Sciatic nerve (tissue), 2 donors: ENCODE measurements at regions not wholly inside any gene's neighbourhood (a gene's known extent, or its start where the extent isn't known, plus 50 kb on each side); places are given as distances from the start of the nearest gene placed in this dataset.

Experiments used
- ATAC-seq: fragments of 200-7000 bp; cut with Tn5 transposase; one replicate; pipeline ENCODE4 v1.9.1; 2020; ENCODE audit warnings: mild to moderate bottlenecking, moderate library complexity
- DNase-seq: peaks from one replicate; pipeline ENCODE4 v3.0.0-alpha.2; 2020; ENCODE audit warnings: low spot score
- intact Hi-C: fragments of 100-400 bp; cut with DNase I; formaldehyde crosslinking; loops from one replicate; pipeline ENCODE4 v1.14.2; 2022
- donor health status: DM: no; HTN: no; CAD: no.
- donor health status: DM: no; HTN: no; CAD: no.

- DNase-seq (no peak), ATAC-seq (peak; percentile 19)
- intact Hi-C loops, result no loop called here
These were observed 93.8 kb upstream of the MEOX2 start for GRCh38 chr7:15780271-15780670.

- ATAC-seq, result no peak
- intact Hi-C loops, result no loop called here
- no peak for DNase-seq
These were observed 91.7 kb upstream of the MEOX2 start for GRCh38 chr7:15778191-15778590.

DNA sequence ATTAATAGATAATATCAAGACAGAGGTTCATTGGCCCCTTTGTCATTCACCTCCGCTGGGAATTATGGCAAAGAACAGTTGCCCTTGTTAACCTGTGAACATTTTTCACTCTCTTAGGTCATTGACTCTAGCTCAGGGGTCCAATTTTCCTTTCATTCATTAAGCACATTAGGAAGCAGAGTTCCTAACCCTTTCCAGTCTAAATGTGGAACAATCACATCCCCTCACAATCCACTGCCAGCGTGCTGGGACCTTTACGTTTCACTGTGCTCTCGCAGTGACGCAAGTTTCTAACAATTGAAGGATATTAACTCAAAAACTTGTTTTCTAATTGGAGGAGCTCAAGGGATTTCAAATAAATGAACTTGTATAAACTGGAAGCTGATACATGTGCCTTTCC, 79.3 kb upstream of the MEOX2 start:
- ATAC-seq, result no peak
- intact Hi-C loops, result no loop called here
- no peak for DNase-seq

DNA sequence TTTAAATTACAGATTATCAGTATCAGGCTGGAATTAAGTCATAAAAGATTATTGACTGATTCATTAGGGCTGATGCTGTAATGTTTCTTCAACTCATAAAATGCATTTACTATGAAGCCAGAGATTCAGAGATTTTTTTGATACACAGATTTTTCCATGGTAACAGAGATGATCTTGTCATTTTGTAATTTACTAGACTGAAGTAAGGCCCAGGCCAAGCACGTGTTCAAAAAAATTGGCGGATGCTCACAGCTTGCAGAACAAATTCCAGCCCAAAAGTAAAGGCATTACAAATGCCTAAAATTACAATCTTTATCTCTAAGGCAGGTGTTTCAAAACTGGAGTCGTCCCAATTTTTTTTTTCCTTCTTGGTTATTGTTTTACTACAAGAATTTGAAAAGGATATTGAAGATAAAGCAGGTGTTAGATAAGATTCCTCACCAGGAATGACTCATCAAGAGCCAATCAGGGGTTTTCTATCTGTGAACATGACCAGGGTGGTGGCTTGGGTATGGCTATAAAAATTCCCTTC, 78.4 kb upstream of the MEOX2 start:
- intact Hi-C loops, result no loop called here
- ATAC-seq, result peak; percentile 84
- no peak for DNase-seq

DNA sequence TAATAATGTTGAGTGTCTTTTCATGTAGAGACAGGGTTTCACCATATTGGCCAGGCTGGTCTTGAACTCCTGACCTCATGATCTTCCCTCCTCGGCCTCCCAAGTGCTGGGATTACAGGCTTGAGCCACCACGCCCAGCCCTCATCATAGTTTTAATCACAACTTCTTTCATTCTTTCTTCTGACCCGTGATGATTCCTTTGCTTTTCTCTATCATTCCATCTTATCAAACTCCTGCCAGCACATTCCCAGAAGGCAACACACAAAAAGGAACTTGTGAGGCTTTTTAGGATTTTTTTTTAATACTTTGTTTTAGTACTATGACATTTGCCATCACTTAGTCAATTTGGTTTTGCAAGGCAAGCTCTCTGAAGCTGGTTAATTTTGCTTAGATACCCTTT, 77.5 kb upstream of the MEOX2 start:
- no peak for DNase-seq
- intact Hi-C loops, result no loop called here
- ATAC-seq, result peak; percentile 83

GRCh38 chr7:15757041-15758000, 70.8 kb upstream of the MEOX2 start:
- peak; percentile 73 for ATAC-seq
- intact Hi-C loops, result no loop called here
- DNase-seq, result no peak

DNA sequence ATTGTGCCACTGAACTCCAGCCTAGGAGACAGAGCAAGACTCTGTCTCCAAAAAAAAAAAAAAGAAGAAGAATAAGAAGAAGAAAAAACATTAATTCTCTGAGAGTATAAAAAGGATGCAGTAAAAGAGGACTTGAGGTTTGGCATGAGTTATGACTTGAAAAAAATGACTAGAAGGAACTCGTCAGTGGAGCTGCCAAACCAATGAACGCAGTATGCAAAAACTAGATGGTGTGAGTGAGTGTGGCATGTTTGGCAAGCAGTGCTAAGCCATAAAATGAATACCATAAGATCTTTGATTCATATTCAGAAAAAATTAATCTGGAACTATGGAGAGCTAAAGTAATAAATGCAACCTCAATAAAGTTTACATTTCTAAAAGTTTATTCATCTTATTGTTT, 68.6 kb upstream of the MEOX2 start:
- no peak for ATAC-seq
- no peak for DNase-seq
- intact Hi-C loops, result no loop called here

GRCh38 chr7:15753887-15754579, 67.5 kb upstream of the MEOX2 start:
- intact Hi-C loops, result no loop called here
- DNase-seq (no peak), ATAC-seq (no peak)

DNA sequence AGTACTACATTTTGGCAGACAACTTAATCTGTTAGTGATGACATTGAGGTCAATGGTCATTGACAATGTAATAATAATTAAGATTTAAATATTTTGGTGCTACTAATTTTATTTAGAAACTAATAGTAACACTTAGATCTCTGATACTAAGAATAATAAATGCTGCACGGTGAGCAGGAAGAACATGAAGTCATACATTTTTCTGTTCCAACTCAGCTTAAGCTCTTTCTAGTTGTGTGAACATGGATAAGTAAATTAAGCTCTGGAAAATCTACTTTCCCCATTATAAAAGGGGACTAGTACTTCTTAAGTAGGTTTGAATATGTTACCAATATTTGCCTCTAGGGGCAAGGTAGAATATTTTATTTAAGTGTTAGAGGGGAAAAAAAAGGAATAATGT, 65.9 kb upstream of the MEOX2 start:
- intact Hi-C loops, result no loop called here
- no peak for ATAC-seq
- no peak for DNase-seq

DNA sequence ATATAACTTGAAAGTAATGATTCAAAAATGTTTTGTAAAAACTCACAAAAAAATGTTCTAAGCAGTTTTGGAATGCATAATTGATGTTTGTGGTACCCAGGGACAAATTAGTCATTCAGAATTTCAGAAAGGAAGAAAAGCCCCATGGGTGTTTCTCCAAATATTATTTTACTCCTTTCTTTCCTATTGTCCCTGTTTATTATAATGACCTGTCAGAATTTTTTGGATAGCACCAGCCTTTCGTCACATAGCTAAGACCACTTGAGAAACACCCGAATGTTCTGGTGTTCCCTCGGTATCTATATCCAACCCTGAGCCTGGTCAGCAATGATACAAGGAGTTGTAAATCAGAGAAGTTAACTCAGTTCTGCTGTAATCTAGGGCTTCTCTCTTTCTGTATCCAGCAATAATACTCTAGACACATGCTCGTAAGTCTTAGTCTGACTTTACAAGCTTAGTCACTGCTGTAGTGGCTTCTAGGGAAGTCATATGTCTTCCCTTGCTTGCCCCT, 64.8 kb upstream of the MEOX2 start:
- intact Hi-C loops, result no loop called here
- peak; percentile 69 for ATAC-seq
- no peak for DNase-seq

- DNase-seq (no peak), ATAC-seq (no peak)
- intact Hi-C loops, result no loop called here
These were observed 64.2 kb upstream of the MEOX2 start for GRCh38 chr7:15750727-15751126.

DNA sequence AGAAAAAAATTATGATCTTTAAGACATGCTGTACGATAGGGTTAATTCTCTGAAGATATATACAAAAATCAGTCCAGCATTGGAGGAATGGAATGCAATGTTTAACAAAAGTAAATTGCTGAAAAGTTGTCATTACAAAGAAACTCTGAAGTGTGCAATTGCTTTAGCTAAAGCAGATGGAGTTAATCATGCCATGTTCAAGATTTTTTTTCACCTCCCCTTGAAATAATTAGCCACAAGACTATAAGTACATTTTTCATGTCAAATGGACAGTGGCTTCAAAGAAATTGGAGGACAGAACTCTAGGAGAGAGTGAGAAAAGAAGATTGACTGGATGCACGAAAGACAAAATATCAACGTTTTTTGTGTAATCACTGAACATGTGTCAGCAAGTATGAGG, 63.1 kb upstream of the MEOX2 start:
- no peak for ATAC-seq

GRCh38 chr7:15747712-15748111, 61.2 kb upstream of the MEOX2 start:
- no peak for ATAC-seq
- intact Hi-C loops, result no loop called here
- no peak for DNase-seq

More for the DNA sequence above, 63.1 kb upstream of the MEOX2 start:
- DNase-seq, result no peak
- intact Hi-C loops, result no loop called here

DNA sequence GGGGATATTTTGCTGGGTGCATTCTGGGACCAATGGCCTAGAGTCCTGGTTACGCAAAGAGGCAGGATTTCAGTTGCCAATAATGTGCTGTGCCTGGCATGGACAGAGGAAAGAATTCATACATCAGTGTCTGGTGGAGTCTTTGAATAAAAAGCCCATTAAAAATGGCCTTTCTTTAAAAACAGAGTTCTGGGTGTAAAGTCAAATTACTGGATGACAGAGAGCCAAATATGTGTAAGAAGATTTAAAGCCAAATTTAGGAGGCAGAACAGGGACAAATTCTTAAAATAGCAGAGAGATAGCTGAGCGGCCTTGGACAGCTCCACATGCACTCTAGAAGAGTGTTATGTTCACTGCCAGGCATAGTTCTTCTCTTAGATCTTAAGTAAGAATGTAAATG, 60.8 kb upstream of the MEOX2 start:
- ATAC-seq (peak; percentile 74), DNase-seq (no peak)
- intact Hi-C loops, result no loop called here

DNA sequence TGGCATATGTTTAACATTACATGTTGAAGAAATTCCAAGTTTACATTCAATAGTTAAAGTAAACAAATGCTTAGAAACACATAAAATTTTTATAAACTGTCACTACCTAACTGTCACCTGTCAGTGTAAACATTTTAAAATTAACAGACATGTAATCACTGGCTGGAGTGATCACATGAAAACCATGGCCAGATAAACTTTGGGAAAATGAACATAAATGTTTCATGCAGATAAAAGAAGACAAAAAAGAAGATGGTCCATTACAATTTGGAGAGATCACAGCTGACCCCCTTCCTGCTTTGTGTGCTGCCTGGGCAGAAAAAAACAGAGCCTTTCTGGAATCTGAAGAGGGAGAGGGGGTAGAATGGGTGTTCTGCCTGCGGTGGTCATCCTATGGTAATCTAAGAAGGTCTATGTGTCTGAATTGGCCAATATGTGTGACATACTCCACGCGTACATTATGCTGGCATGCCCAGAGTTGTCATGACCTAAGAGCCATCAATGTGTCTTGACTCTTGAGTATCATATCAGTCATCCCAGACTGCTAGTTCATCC, 57.5 kb upstream of the MEOX2 start:
- DNase-seq (no peak), ATAC-seq (no peak)
- intact Hi-C loops, result no loop called here

- no peak for DNase-seq
- intact Hi-C loops, result no loop called here
- no peak for ATAC-seq
These were observed 51.1 kb upstream of the MEOX2 start for GRCh38 chr7:15737601-15738000.
